GM10266 (cell line): ENCODE measurements at regions not wholly inside any gene's neighbourhood (a gene's known extent, or its start where the extent isn't known, plus 50 kb on each side); places are given as distances from the start of the nearest gene placed in this dataset.

Source experiments
- DNase-seq: peaks from one replicate; pipeline ENCODE4 v3.0.0; 2012; ENCODE audit errors: extremely low spot score
- CTCF ChIP-seq: IDR thresholded peaks from 2 replicates; pipeline ENCODE4 v1.5.1; 2012; ENCODE audit warnings: mild to moderate bottlenecking, low read depth; ENCODE audit not compliant: control insufficient read depth, insufficient read depth; ENCODE audit errors: missing control alignments

DNA sequence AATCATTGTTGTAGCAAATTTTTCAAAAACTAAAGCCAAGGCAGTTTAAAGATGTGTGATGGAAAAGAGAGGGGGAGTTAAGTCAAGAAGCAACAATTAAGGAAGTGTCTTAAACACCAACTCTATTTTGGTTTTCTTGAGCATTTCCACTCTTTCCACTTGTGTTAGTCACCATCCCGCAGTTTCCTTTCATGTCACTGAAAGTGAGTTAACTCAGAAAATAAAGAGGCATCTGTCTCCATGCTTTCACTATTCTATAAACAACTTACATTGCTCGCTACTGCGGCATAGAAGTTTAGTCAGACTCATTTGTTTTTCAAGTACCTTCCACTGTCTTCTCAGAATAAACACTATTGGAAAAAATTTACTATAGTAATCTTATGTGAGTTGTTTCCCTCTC lies 284.9 kb upstream of the SEMA3D start:
- TF ChIP-seq CTCF: no peak
- DNase-seq: no peak

- no peak for TF ChIP-seq CTCF
- DNase-seq: no peak
These were observed 284.5 kb upstream of the SEMA3D start for GRCh38 chr7:85471307-85471706.

DNA sequence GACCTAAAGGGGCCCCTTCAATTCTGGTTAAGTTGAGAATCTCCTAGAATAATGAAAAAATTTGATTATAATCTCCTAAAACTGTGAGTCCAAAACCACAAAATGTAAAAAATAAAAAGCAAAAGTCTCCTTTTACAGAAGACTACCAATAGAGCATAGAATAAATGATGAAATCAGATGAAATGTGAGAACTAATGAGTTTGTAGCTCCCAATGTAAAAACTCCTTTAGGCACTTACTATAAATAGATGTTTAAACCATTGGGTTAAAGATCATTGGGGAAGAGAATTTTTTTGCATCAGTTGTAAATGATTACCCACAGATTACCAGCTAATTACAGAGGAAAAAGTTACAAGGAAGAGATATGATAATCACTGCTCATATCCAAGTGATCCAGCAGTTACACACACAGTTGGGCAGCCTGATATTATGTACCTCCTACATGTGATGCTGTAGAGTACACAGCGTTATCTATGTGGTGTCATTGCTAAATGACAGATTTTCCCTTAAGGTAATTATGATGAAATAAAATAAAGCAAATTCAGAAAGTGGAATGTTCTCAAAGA lies 282.7 kb upstream of the SEMA3D start:
- TF ChIP-seq CTCF: no peak
- DNase-seq: no peak

DNA sequence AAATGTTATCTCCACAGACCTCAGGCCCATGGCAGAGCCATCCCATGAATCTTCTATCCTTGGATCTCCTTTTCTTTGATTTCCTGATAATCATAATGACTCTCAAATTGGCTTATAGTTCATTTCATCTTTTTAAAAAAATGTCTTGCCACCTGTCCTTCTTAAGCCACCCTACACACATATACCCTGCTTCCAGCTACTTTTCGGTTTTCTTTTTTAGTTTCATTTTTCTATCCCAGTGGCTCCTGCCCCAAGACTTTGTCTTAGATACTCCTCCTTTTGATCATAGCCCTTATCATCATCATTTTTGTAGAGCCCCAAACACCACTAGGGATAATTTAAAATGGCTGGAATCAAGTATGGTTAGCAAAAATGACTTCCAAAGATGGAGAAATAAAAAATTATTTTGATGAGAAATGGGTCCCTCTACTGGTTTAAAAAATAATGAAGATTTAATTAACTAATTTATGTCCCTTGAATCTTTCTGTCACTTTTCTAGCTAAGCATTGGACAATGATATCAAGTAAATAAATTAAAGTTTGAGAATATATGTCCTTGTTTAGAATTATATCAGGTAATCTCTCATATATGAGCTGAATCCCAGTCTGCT lies 277.3 kb upstream of the SEMA3D start:
- TF ChIP-seq CTCF: no peak
- DNase-seq: no peak

- no peak for TF ChIP-seq CTCF
- DNase-seq: no peak
These were observed 275.8 kb upstream of the SEMA3D start for GRCh38 chr7:85462671-85463070.

- TF ChIP-seq CTCF: no peak
- DNase-seq: no peak
These were observed 271.1 kb upstream of the SEMA3D start for GRCh38 chr7:85457911-85458310.

GRCh38 chr7:85456254-85456653 lies 269.4 kb upstream of the SEMA3D start:
- DNase-seq: no peak
- no peak for TF ChIP-seq CTCF
